ENCODE measurements at regions not wholly inside any gene's neighbourhood (a gene's known extent, or its start where the extent isn't known, plus 50 kb on each side); places are given as distances from the start of the nearest gene placed in this dataset.

GRCh38 chr10:78947226-78947625, 121.5 kb upstream of the ZMIZ1 start:
- TF ChIP-seq CTCF (IDR thresholded peaks at IDR 0.05; ENCODE audit: low read depth, low read length): no peak
- Histone ChIP-seq H3K9me3 (ENCODE audit: control insufficient read depth, insufficient read depth, low read length) (peaks cover 4% of the 10 kb centered on the region; the same call in 1 of the 2 replicates), H3K27me3 (ENCODE audit: control insufficient read depth, insufficient read depth, low read length) (no peaks in the 10 kb centered on the region), H3K4me3 (ENCODE audit: low read depth, low read length) (no peak overlapping the region), H3K27ac (ENCODE audit: low read depth, low read length) (no peak overlapping the region)
- ChIA-PET CTCF (no interaction called here), POLR2A (no interaction called here)
- DNase-seq (ENCODE audit: low read depth, low spot score): no peak

- ChIA-PET CTCF (no interaction called here), POLR2A (no interaction called here)
- Histone ChIP-seq H3K9me3 (ENCODE audit: control insufficient read depth, insufficient read depth, low read length) (peaks cover 4% of the 10 kb centered on the region; the same call in 1 of the 2 replicates), H3K27ac (ENCODE audit: low read depth, low read length) (no peak overlapping the region), H3K27me3 (ENCODE audit: control insufficient read depth, insufficient read depth, low read length) (no peaks in the 10 kb centered on the region), H3K4me3 (ENCODE audit: low read depth, low read length) (no peak overlapping the region)
- TF ChIP-seq CTCF (IDR thresholded peaks at IDR 0.05; ENCODE audit: low read depth, low read length): no peak
- no peak for DNase-seq (ENCODE audit: low read depth, low spot score)
These were observed 121.0 kb upstream of the ZMIZ1 start for GRCh38 chr10:78947733-78948132.

- no peak overlapping the region for H3K4me3 ChIP-seq (ENCODE audit: low read depth, low read length)
- POLR2A ChIA-PET: interaction anchor here (1.9 kb wide), 1 partner anchor 25 kb away, joined by 5 read pairs; no protein-coding TSS in a partner anchor
These were observed 120.1 kb upstream of the ZMIZ1 start for GRCh38 chr10:78948621-78949030.

GRCh38 chr10:78950656-78951587, 117.8 kb upstream of the ZMIZ1 start:
- H3K4me3 ChIP-seq (ENCODE audit: low read depth, low read length): no peak overlapping the region
- H3K27me3 ChIP-seq (ENCODE audit: control insufficient read depth, insufficient read depth, low read length): no peaks in the 10 kb centered on the region
- CTCF ChIA-PET: no interaction called here
- TF ChIP-seq CTCF (IDR thresholded peaks at IDR 0.05; ENCODE audit: low read depth, low read length): no peak
- no peak overlapping the region for H3K27ac ChIP-seq (ENCODE audit: low read depth, low read length)
- POLR2A ChIA-PET: no interaction called here
- DNase-seq (ENCODE audit: low read depth, low spot score): no peak
- no peaks in the 10 kb centered on the region; the same call in 1 of the 2 replicates for H3K9me3 ChIP-seq (ENCODE audit: control insufficient read depth, insufficient read depth, low read length)

More at GRCh38 chr10:78948621-78949030, 120.1 kb upstream of the ZMIZ1 start:
- no peak overlapping the region for H3K27ac ChIP-seq (ENCODE audit: low read depth, low read length)
- no peak for TF ChIP-seq CTCF (IDR thresholded peaks at IDR 0.05; ENCODE audit: low read depth, low read length)
- no peak for DNase-seq (ENCODE audit: low read depth, low spot score)
- CTCF ChIA-PET: no interaction called here
- no peaks in the 10 kb centered on the region for H3K27me3 ChIP-seq (ENCODE audit: control insufficient read depth, insufficient read depth, low read length)
- no peaks in the 10 kb centered on the region for H3K9me3 ChIP-seq (ENCODE audit: control insufficient read depth, insufficient read depth, low read length)

GRCh38 chr10:78952030-78952429, 116.7 kb upstream of the ZMIZ1 start:
- no peak for DNase-seq (ENCODE audit: low read depth, low spot score)
- Histone ChIP-seq H3K9me3 (ENCODE audit: control insufficient read depth, insufficient read depth, low read length) (no peaks in the 10 kb centered on the region; the same call in 1 of the 2 replicates), H3K27ac (ENCODE audit: low read depth, low read length) (no peak overlapping the region), H3K27me3 (ENCODE audit: control insufficient read depth, insufficient read depth, low read length) (no peaks in the 10 kb centered on the region), H3K4me3 (ENCODE audit: low read depth, low read length) (no peak overlapping the region)
- TF ChIP-seq CTCF (IDR thresholded peaks at IDR 0.05; ENCODE audit: low read depth, low read length): no peak
- ChIA-PET POLR2A (no interaction called here), CTCF (interaction anchor here (0.7 to 1.0 kb wide), 2 partner anchors 9 to 905 kb away, joined by 3 read pairs; no protein-coding TSS in a partner anchor)
